ENCODE measurements at regions not wholly inside any gene's neighbourhood (a gene's known extent, or its start where the extent isn't known, plus 50 kb on each side); places are given as distances from the start of the nearest gene placed in this dataset.

DNA sequence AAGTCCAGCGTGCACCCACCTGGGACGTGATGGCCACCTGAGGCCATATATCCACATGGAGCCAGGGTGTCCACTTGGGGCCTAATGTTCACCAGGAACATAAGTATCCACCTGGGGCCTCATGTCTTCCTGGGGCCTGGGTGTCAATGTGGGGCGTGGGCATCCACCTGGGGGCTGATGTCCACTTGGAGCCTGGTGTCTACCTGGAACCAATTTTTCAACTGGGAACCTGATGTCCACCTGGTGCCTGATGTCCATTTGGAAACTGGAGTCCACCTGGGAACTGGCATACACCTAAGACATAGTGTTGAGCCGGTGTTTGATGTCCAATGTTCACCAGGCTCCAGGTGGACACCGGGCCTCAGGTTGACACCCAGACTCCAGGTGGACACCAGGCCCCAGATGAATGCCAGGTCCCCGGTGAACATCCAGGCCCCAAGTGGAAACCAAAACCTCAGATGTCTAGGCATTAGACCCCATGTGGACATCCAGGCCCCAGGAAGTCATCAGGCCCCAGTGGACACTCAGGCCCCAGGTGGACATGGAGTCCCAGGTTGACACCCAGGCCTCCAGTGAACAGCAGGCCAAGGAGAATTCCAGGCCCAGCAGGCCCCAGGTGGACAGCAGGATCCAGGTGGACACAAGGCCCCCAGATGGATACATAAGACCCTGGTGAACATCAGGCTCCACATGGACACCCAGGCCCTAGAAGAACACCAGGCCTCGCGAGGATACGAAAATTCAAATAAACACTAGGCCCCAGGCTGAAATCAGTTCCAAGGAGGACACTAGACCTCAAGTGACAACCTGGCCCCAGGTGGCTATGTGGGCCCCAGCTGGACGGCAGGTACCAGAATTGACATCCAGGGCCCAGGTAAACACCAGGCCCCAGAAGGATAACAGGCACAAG is 56.0 kb upstream of the SEPTIN5 start:
- TF ChIP-seq, protein P1, sequence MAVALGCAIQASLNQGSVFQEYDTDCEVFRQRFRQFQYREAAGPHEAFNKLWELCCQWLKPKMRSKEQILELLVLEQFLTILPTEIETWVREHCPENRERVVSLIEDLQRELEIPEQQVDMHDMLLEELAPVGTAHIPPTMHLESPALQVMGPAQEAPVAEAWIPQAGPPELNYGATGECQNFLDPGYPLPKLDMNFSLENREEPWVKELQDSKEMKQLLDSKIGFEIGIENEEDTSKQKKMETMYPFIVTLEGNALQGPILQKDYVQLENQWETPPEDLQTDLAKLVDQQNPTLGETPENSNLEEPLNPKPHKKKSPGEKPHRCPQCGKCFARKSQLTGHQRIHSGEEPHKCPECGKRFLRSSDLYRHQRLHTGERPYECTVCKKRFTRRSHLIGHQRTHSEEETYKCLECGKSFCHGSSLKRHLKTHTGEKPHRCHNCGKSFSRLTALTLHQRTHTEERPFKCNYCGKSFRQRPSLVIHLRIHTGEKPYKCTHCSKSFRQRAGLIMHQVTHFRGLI (tag by site-specific recombination; IDR thresholded peaks at IDR 0.05): no peak
- TF ChIP-seq ZBTB21 (tag by site-specific recombination; IDR thresholded peaks at IDR 0.05) (no peak), SALL2 (tag by site-specific recombination; IDR thresholded peaks at IDR 0.05; ENCODE audit: borderline replicate concordance) (no peak)

Data from HEK293 (cell line).